NCI-H2107 treated with DMSO at 0.1 percent for 48 hours (cell line): ENCODE measurements at regions not wholly inside any gene's neighbourhood (a gene's known extent, or its start where the extent isn't known, plus 50 kb on each side); places are given as distances from the start of the nearest gene placed in this dataset.
"Not testable (repeated sequence)": the region's sequence is repeated elsewhere in the genome, so short reads cannot be mapped to it uniquely, and the experiment has no call there.

Experiments used
- DNase-seq: peaks from one replicate; lab custom pipeline; 2025; ENCODE audit not compliant: unreplicated experiment; lab: John Stamatoyannopoulos, UW

GRCh38 chr4:124947622-124948265 lies 235.2 kb upstream of the ANKRD50 start:
- DNase-seq = no peak

- no peak for DNase-seq
These were observed 234.2 kb upstream of the ANKRD50 start for GRCh38 chr4:124946696-124947095.

GRCh38 chr4:124945422-124945821 lies 232.9 kb upstream of the ANKRD50 start:
- no peak for DNase-seq

- no peak for DNase-seq
These were observed 231.4 kb upstream of the ANKRD50 start for GRCh38 chr4:124943938-124944337.

GRCh38 chr4:124943145-124943889 lies 230.8 kb upstream of the ANKRD50 start:
- DNase-seq = no peak

GRCh38 chr4:124941267-124941666 lies 228.7 kb upstream of the ANKRD50 start:
- DNase-seq = no peak

- no peak for DNase-seq
These were observed 227.9 kb upstream of the ANKRD50 start for GRCh38 chr4:124940387-124940786.

- no peak for DNase-seq
These were observed 227.4 kb upstream of the ANKRD50 start for GRCh38 chr4:124939908-124940307.

- DNase-seq = no peak
These were observed 226.3 kb upstream of the ANKRD50 start for GRCh38 chr4:124938836-124939235.

GRCh38 chr4:124937993-124938392 lies 225.5 kb upstream of the ANKRD50 start:
- no peak for DNase-seq

- DNase-seq = peak; percentile 20
These were observed 223.9 kb upstream of the ANKRD50 start for GRCh38 chr4:124936427-124936826.

GRCh38 chr4:124934916-124935315 lies 222.4 kb upstream of the ANKRD50 start:
- no peak for DNase-seq

GRCh38 chr4:124933521-124933920 lies 221.0 kb upstream of the ANKRD50 start:
- no peak for DNase-seq

- no peak for DNase-seq
These were observed 219.9 kb upstream of the ANKRD50 start for GRCh38 chr4:124932447-124932846.

- DNase-seq = no peak
These were observed 218.5 kb upstream of the ANKRD50 start for GRCh38 chr4:124931050-124931449.

- DNase-seq = not testable (repeated sequence)
These were observed 210.2 kb upstream of the ANKRD50 start for GRCh38 chr4:124922748-124923147.

GRCh38 chr4:124918559-124919122 lies 206.1 kb upstream of the ANKRD50 start:
- DNase-seq = no peak

GRCh38 chr4:124915073-124915472 lies 202.5 kb upstream of the ANKRD50 start:
- no peak for DNase-seq

- no peak for DNase-seq
These were observed 200.7 kb upstream of the ANKRD50 start for GRCh38 chr4:124913237-124913636.

GRCh38 chr4:124910327-124910726 lies 197.8 kb upstream of the ANKRD50 start:
- no peak for DNase-seq

GRCh38 chr4:124907881-124908280 lies 195.3 kb upstream of the ANKRD50 start:
- DNase-seq = no peak

- DNase-seq = no peak
These were observed 192.9 kb upstream of the ANKRD50 start for GRCh38 chr4:124905441-124905840.
